ENCODE measurements at regions not wholly inside any gene's neighbourhood (a gene's known extent, or its start where the extent isn't known, plus 50 kb on each side); places are given as distances from the start of the nearest gene placed in this dataset.

GRCh38 chr19:32146664-32147063 lies 198.7 kb upstream of the ZNF507 start:
- Histone ChIP-seq H3K4me3 (ENCODE audit: low read length) (no peak overlapping the region), H3K27me3 (ENCODE audit: control insufficient read depth, insufficient read depth, low read length) (no peaks in the 10 kb centered on the region), H3K9me3 (ENCODE audit: control insufficient read depth, insufficient read depth, low read length) (no peaks in the 10 kb centered on the region), H3K36me3 (ENCODE audit: control insufficient read depth, insufficient read depth, low read length) (no peaks in the 10 kb centered on the region), H3K27ac (ENCODE audit: low read length) (no peak overlapping the region), H3K4me1 (ENCODE audit: control insufficient read depth, insufficient read depth, low read length) (no peaks in the 10 kb centered on the region)
- DNase-seq (ENCODE audit: low read depth, low spot score): no peak

GRCh38 chr19:32150605-32151004 lies 194.8 kb upstream of the ZNF507 start:
- Histone ChIP-seq H3K9me3 (ENCODE audit: control insufficient read depth, insufficient read depth, low read length) (no peaks in the 10 kb centered on the region), H3K36me3 (ENCODE audit: control insufficient read depth, insufficient read depth, low read length) (no peaks in the 10 kb centered on the region), H3K4me1 (ENCODE audit: control insufficient read depth, insufficient read depth, low read length) (no peaks in the 10 kb centered on the region), H3K27ac (ENCODE audit: low read length) (no peak overlapping the region), H3K4me3 (ENCODE audit: low read length) (no peak overlapping the region), H3K27me3 (ENCODE audit: control insufficient read depth, insufficient read depth, low read length) (no peaks in the 10 kb centered on the region)
- no peak for DNase-seq (ENCODE audit: low read depth, low spot score)

GRCh38 chr19:32154418-32154817 lies 191.0 kb upstream of the ZNF507 start:
- Histone ChIP-seq H3K9me3 (ENCODE audit: control insufficient read depth, insufficient read depth, low read length) (no peaks in the 10 kb centered on the region), H3K27ac (ENCODE audit: low read length) (no peak overlapping the region)
- DNase-seq (ENCODE audit: low read depth, low spot score): no peak

GRCh38 chr19:32164384-32164992 lies 180.9 kb upstream of the ZNF507 start:
- H3K36me3 ChIP-seq (ENCODE audit: control insufficient read depth, insufficient read depth, low read length): no peaks in the 10 kb centered on the region
- no peaks in the 10 kb centered on the region for H3K9me3 ChIP-seq (ENCODE audit: control insufficient read depth, insufficient read depth, low read length)
- DNase-seq (ENCODE audit: low read depth, low spot score): no peak
- H3K27me3 ChIP-seq (ENCODE audit: control insufficient read depth, insufficient read depth, low read length): no peaks in the 10 kb centered on the region
- H3K27ac ChIP-seq (ENCODE audit: low read length): no peak overlapping the region
- no peak overlapping the region for H3K4me3 ChIP-seq (ENCODE audit: low read length)
- H3K4me1 ChIP-seq (ENCODE audit: control insufficient read depth, insufficient read depth, low read length): no peaks in the 10 kb centered on the region
- WGBS (ENCODE audit: insufficient coverage, insufficient read length): no CpG with 5 or more reads among the region's 3 CpGs

More at GRCh38 chr19:32154418-32154817, 191.0 kb upstream of the ZNF507 start:
- Histone ChIP-seq H3K4me3 (ENCODE audit: low read length) (no peak overlapping the region), H3K36me3 (ENCODE audit: control insufficient read depth, insufficient read depth, low read length) (no peaks in the 10 kb centered on the region), H3K4me1 (ENCODE audit: control insufficient read depth, insufficient read depth, low read length) (no peaks in the 10 kb centered on the region), H3K27me3 (ENCODE audit: control insufficient read depth, insufficient read depth, low read length) (no peaks in the 10 kb centered on the region)
- WGBS (ENCODE audit: insufficient coverage, insufficient read length): no CpG with 5 or more reads among the region's 4 CpGs

- WGBS (ENCODE audit: insufficient coverage, insufficient read length): no CpG with 5 or more reads among the region's 11 CpGs
- no peak for DNase-seq (ENCODE audit: low read depth, low spot score)
Measured at GRCh38 chr19:32165141-32165540, 180.3 kb upstream of the ZNF507 start.

GRCh38 chr19:32165750-32166149 lies 179.7 kb upstream of the ZNF507 start:
- Histone ChIP-seq H3K27me3 (ENCODE audit: control insufficient read depth, insufficient read depth, low read length) (no peaks in the 10 kb centered on the region), H3K4me1 (ENCODE audit: control insufficient read depth, insufficient read depth, low read length) (no peaks in the 10 kb centered on the region), H3K27ac (ENCODE audit: low read length) (no peak overlapping the region), H3K4me3 (ENCODE audit: low read length) (no peak overlapping the region), H3K9me3 (ENCODE audit: control insufficient read depth, insufficient read depth, low read length) (no peaks in the 10 kb centered on the region), H3K36me3 (ENCODE audit: control insufficient read depth, insufficient read depth, low read length) (no peaks in the 10 kb centered on the region)
- no CpG with 5 or more reads among the region's 16 CpGs for WGBS (ENCODE audit: insufficient coverage, insufficient read length)
- DNase-seq (ENCODE audit: low read depth, low spot score): no peak

More at GRCh38 chr19:32165141-32165540, 180.3 kb upstream of the ZNF507 start:
- no peak overlapping the region for H3K27ac ChIP-seq (ENCODE audit: low read length)
- no peaks in the 10 kb centered on the region for H3K9me3 ChIP-seq (ENCODE audit: control insufficient read depth, insufficient read depth, low read length)
- no peaks in the 10 kb centered on the region for H3K36me3 ChIP-seq (ENCODE audit: control insufficient read depth, insufficient read depth, low read length)
- no peaks in the 10 kb centered on the region for H3K4me1 ChIP-seq (ENCODE audit: control insufficient read depth, insufficient read depth, low read length)
- H3K4me3 ChIP-seq (ENCODE audit: low read length): no peak overlapping the region
- no peaks in the 10 kb centered on the region for H3K27me3 ChIP-seq (ENCODE audit: control insufficient read depth, insufficient read depth, low read length)

- WGBS (ENCODE audit: insufficient coverage, insufficient read length): no CpG with 5 or more reads among the region's 9 CpGs
- no peaks in the 10 kb centered on the region for H3K27me3 ChIP-seq (ENCODE audit: control insufficient read depth, insufficient read depth, low read length)
- H3K27ac ChIP-seq (ENCODE audit: low read length): no peak overlapping the region
- no peaks in the 10 kb centered on the region for H3K36me3 ChIP-seq (ENCODE audit: control insufficient read depth, insufficient read depth, low read length)
- H3K9me3 ChIP-seq (ENCODE audit: control insufficient read depth, insufficient read depth, low read length): no peaks in the 10 kb centered on the region
- no peak for DNase-seq (ENCODE audit: low read depth, low spot score)
- no peak overlapping the region for H3K4me3 ChIP-seq (ENCODE audit: low read length)
- no peaks in the 10 kb centered on the region for H3K4me1 ChIP-seq (ENCODE audit: control insufficient read depth, insufficient read depth, low read length)
Measured at GRCh38 chr19:32166238-32166637, 179.2 kb upstream of the ZNF507 start.

- H3K27me3 ChIP-seq (ENCODE audit: control insufficient read depth, insufficient read depth, low read length): no peaks in the 10 kb centered on the region
- H3K9me3 ChIP-seq (ENCODE audit: control insufficient read depth, insufficient read depth, low read length): no peaks in the 10 kb centered on the region
- H3K27ac ChIP-seq (ENCODE audit: low read length): no peak overlapping the region
- WGBS (ENCODE audit: insufficient coverage, insufficient read length): no CpG with 5 or more reads among the region's 4 CpGs
- no peak overlapping the region for H3K4me3 ChIP-seq (ENCODE audit: low read length)
- no peak for DNase-seq (ENCODE audit: low read depth, low spot score)
- no peaks in the 10 kb centered on the region for H3K36me3 ChIP-seq (ENCODE audit: control insufficient read depth, insufficient read depth, low read length)
- no peaks in the 10 kb centered on the region for H3K4me1 ChIP-seq (ENCODE audit: control insufficient read depth, insufficient read depth, low read length)
Measured at GRCh38 chr19:32168111-32168510, 177.3 kb upstream of the ZNF507 start.

GRCh38 chr19:32168606-32169005 lies 176.8 kb upstream of the ZNF507 start:
- WGBS (ENCODE audit: insufficient coverage, insufficient read length): no CpG with 5 or more reads among the region's 5 CpGs
- no peaks in the 10 kb centered on the region for H3K4me1 ChIP-seq (ENCODE audit: control insufficient read depth, insufficient read depth, low read length)

GRCh38 chr19:32171719-32172151 lies 173.7 kb upstream of the ZNF507 start:
- Histone ChIP-seq H3K9me3 (ENCODE audit: control insufficient read depth, insufficient read depth, low read length) (no peaks in the 10 kb centered on the region), H3K4me3 (ENCODE audit: low read length) (no peak overlapping the region), H3K36me3 (ENCODE audit: control insufficient read depth, insufficient read depth, low read length) (no peaks in the 10 kb centered on the region), H3K27me3 (ENCODE audit: control insufficient read depth, insufficient read depth, low read length) (no peaks in the 10 kb centered on the region), H3K27ac (ENCODE audit: low read length) (no peak overlapping the region), H3K4me1 (ENCODE audit: control insufficient read depth, insufficient read depth, low read length) (no peaks in the 10 kb centered on the region)
- DNase-seq (ENCODE audit: low read depth, low spot score): no peak
- WGBS (ENCODE audit: insufficient coverage, insufficient read length): no CpG with 5 or more reads among the region's 12 CpGs

More at GRCh38 chr19:32168606-32169005, 176.8 kb upstream of the ZNF507 start:
- Histone ChIP-seq H3K36me3 (ENCODE audit: control insufficient read depth, insufficient read depth, low read length) (no peaks in the 10 kb centered on the region), H3K4me3 (ENCODE audit: low read length) (no peak overlapping the region), H3K27me3 (ENCODE audit: control insufficient read depth, insufficient read depth, low read length) (no peaks in the 10 kb centered on the region), H3K27ac (ENCODE audit: low read length) (no peak overlapping the region), H3K9me3 (ENCODE audit: control insufficient read depth, insufficient read depth, low read length) (no peaks in the 10 kb centered on the region)
- no peak for DNase-seq (ENCODE audit: low read depth, low spot score)

- Histone ChIP-seq H3K36me3 (ENCODE audit: control insufficient read depth, insufficient read depth, low read length) (no peaks in the 10 kb centered on the region), H3K27me3 (ENCODE audit: control insufficient read depth, insufficient read depth, low read length) (no peaks in the 10 kb centered on the region), H3K4me1 (ENCODE audit: control insufficient read depth, insufficient read depth, low read length) (no peaks in the 10 kb centered on the region), H3K27ac (ENCODE audit: low read length) (no peak overlapping the region), H3K4me3 (ENCODE audit: low read length) (no peak overlapping the region), H3K9me3 (ENCODE audit: control insufficient read depth, insufficient read depth, low read length) (no peaks in the 10 kb centered on the region)
- no CpG with 5 or more reads among the region's 5 CpGs for WGBS (ENCODE audit: insufficient coverage, insufficient read length)
- DNase-seq (ENCODE audit: low read depth, low spot score): no peak
Measured at GRCh38 chr19:32172566-32173160, 172.7 kb upstream of the ZNF507 start.

Measured in iPS DF 6.9 (cell line).